Globus pallidus (tissue), 1 donor: ENCODE measurements at regions not wholly inside any gene's neighbourhood (a gene's known extent, or its start where the extent isn't known, plus 50 kb on each side); places are given as distances from the start of the nearest gene placed in this dataset.

Source experiments
- DNase-seq: peaks from one replicate; pipeline ENCODE4 v3.0.0-alpha.2; 2015; ENCODE audit warnings: low spot score

GRCh38 chr12:102781117-102781516 lies 135.9 kb downstream of the PAH start:
- peak; percentile 40 for DNase-seq

GRCh38 chr12:102776041-102776440 lies 141.0 kb downstream of the PAH start:
- DNase-seq: no peak

- DNase-seq: peak; percentile 30
Observed at GRCh38 chr12:102769323-102769916, 147.6 kb downstream of the PAH start.

GRCh38 chr12:102766961-102767360 lies 150.1 kb downstream of the PAH start:
- no peak for DNase-seq

- no peak for DNase-seq
Observed at GRCh38 chr12:102765736-102766135, 151.3 kb downstream of the PAH start.

GRCh38 chr12:102763471-102763870 lies 153.6 kb downstream of the PAH start:
- DNase-seq: no peak

- no peak for DNase-seq
Observed at GRCh38 chr12:102763061-102763460, 154.0 kb downstream of the PAH start.

GRCh38 chr12:102760322-102760721 lies 156.7 kb downstream of the PAH start:
- no peak for DNase-seq

GRCh38 chr12:102759466-102759865 lies 157.6 kb downstream of the PAH start:
- no peak for DNase-seq

- DNase-seq: no peak
Observed at GRCh38 chr12:102757882-102758226, 159.2 kb downstream of the PAH start.

GRCh38 chr12:102757154-102757881 lies 159.7 kb downstream of the PAH start:
- DNase-seq: no peak

GRCh38 chr12:102756530-102756929 lies 160.5 kb downstream of the PAH start:
- no peak for DNase-seq

- no peak for DNase-seq
Observed at GRCh38 chr12:102755266-102755665, 161.8 kb downstream of the PAH start.

GRCh38 chr12:102753802-102754201 lies 163.2 kb downstream of the PAH start:
- DNase-seq: no peak

GRCh38 chr12:102748704-102749103 lies 168.3 kb downstream of the PAH start:
- DNase-seq: no peak

GRCh38 chr12:102746963-102747362 lies 170.1 kb downstream of the PAH start:
- DNase-seq: no peak

GRCh38 chr12:102745971-102746600 lies 171.0 kb downstream of the PAH start:
- no peak for DNase-seq

- no peak for DNase-seq
Observed at GRCh38 chr12:102741196-102741595, 175.8 kb downstream of the PAH start.

GRCh38 chr12:102740141-102740955 lies 176.7 kb downstream of the PAH start:
- DNase-seq: peak; percentile 13

- DNase-seq: no peak
Observed at GRCh38 chr12:102736328-102736727, 180.7 kb downstream of the PAH start.

GRCh38 chr12:102735104-102735503 lies 181.9 kb downstream of the PAH start:
- DNase-seq: no peak

GRCh38 chr12:102730996-102731395 lies 186.0 kb downstream of the PAH start:
- DNase-seq: no peak
